ENCODE measurements at regions not wholly inside any gene's neighbourhood (a gene's known extent, or its start where the extent isn't known, plus 50 kb on each side); places are given as distances from the start of the nearest gene placed in this dataset.

DNA sequence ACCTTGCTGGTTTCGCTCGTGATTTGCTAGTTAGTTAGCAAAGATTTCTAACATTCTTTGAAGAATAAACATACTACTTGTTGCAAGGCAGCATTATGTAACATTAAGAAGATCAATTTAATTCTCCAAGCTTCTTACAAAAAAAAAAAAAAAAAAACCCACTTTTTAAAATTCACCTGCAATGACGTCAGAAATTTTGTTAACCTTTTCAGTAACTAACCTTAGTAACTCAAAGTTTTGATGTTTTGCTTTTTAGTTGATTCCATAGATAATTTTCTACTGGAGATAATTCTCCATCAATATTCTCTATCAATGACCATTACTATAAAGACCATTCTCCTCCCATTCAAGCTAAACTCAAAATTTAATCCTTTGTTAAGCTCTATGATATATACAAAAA, 491.8 kb upstream of the TBL1XR1 start:
- TF ChIP-seq, protein P1, sequence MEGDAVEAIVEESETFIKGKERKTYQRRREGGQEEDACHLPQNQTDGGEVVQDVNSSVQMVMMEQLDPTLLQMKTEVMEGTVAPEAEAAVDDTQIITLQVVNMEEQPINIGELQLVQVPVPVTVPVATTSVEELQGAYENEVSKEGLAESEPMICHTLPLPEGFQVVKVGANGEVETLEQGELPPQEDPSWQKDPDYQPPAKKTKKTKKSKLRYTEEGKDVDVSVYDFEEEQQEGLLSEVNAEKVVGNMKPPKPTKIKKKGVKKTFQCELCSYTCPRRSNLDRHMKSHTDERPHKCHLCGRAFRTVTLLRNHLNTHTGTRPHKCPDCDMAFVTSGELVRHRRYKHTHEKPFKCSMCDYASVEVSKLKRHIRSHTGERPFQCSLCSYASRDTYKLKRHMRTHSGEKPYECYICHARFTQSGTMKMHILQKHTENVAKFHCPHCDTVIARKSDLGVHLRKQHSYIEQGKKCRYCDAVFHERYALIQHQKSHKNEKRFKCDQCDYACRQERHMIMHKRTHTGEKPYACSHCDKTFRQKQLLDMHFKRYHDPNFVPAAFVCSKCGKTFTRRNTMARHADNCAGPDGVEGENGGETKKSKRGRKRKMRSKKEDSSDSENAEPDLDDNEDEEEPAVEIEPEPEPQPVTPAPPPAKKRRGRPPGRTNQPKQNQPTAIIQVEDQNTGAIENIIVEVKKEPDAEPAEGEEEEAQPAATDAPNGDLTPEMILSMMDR (IDR thresholded peaks at IDR 0.05; ENCODE audit: extremely low read depth in 1 of 2, insufficient read depth in 1 of 2, low read depth in 1 of 2, low read length in 2 of 2): no peak
- no peak for TF ChIP-seq MAX (IDR thresholded peaks at IDR 0.05; ENCODE audit: insufficient read depth, insufficient read length)
- TF ChIP-seq EZH2 (IDR thresholded peaks at IDR 0.05; ENCODE audit: borderline replicate concordance, low read depth, low read length, severe bottlenecking): no peak
- TF ChIP-seq POLR2A (IDR thresholded peaks at IDR 0.05; ENCODE audit: low read depth, low read length): no peak
- TF ChIP-seq FOS (IDR thresholded peaks at IDR 0.05; ENCODE audit: borderline replicate concordance, insufficient read depth, low read length): no peak
- no peak for TF ChIP-seq POLR2AphosphoS5 (IDR thresholded peaks at IDR 0.05; ENCODE audit: insufficient read depth, low read depth, low read length)
